Loucy (cell line): ENCODE measurements at regions not wholly inside any gene's neighbourhood (a gene's known extent, or its start where the extent isn't known, plus 50 kb on each side); places are given as distances from the start of the nearest gene placed in this dataset.

ENCODE experiments used
- CTCF ChIP-seq: fragments of 200-600 bp; sonication (generic); conservative IDR thresholded peaks from 2 replicates; pipeline ENCODE4 v1.5.1; 2014; ENCODE audit warnings: mild to moderate bottlenecking, antibody characterized with exemption, low read length
- EZH2phosphoT487 ChIP-seq: fragments of 200-600 bp; IDR thresholded peaks from 2 replicates; pipeline ENCODE4 v1.6.1; 2018; ENCODE audit warnings: antibody characterized with exemption, mild to moderate bottlenecking, moderate library complexity, borderline replicate concordance

- TF ChIP-seq CTCF (no peak), EZH2phosphoT487 (no peak)
Measured at GRCh38 chr11:11105361-11105760, 247.5 kb upstream of the ZBED5 start.
